GM12801 (cell line): ENCODE measurements at regions not wholly inside any gene's neighbourhood (a gene's known extent, or its start where the extent isn't known, plus 50 kb on each side); places are given as distances from the start of the nearest gene placed in this dataset.

Source experiments
- TF ChIP-seq, protein P1 (sequence below): IDR thresholded peaks from one replicate; pipeline ENCODE4 v1.5.1; 2011; ENCODE audit warnings: control low read depth; ENCODE audit not compliant: insufficient read length; ENCODE audit errors: extremely low read depth

DNA sequence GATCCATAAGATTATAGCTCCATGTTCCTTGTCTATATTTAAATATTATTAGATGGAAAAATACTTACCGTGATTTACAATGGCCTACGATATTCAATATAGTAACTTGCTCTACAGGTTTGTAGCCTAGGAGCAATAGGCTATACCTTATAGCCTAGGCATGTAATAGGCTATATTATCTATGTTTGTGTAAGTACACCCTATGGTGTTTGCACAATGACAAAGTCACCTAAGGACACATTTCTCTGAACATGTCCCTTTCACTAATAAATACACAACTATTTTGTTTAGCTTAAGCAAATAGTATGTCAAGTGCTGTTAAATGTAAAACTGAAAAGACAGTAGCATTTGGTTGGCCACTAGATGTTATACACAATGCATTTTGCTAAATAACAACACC, 248.9 kb upstream of the ADGRL4 start:
- TF ChIP-seq, protein P1, sequence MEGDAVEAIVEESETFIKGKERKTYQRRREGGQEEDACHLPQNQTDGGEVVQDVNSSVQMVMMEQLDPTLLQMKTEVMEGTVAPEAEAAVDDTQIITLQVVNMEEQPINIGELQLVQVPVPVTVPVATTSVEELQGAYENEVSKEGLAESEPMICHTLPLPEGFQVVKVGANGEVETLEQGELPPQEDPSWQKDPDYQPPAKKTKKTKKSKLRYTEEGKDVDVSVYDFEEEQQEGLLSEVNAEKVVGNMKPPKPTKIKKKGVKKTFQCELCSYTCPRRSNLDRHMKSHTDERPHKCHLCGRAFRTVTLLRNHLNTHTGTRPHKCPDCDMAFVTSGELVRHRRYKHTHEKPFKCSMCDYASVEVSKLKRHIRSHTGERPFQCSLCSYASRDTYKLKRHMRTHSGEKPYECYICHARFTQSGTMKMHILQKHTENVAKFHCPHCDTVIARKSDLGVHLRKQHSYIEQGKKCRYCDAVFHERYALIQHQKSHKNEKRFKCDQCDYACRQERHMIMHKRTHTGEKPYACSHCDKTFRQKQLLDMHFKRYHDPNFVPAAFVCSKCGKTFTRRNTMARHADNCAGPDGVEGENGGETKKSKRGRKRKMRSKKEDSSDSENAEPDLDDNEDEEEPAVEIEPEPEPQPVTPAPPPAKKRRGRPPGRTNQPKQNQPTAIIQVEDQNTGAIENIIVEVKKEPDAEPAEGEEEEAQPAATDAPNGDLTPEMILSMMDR = no peak

DNA sequence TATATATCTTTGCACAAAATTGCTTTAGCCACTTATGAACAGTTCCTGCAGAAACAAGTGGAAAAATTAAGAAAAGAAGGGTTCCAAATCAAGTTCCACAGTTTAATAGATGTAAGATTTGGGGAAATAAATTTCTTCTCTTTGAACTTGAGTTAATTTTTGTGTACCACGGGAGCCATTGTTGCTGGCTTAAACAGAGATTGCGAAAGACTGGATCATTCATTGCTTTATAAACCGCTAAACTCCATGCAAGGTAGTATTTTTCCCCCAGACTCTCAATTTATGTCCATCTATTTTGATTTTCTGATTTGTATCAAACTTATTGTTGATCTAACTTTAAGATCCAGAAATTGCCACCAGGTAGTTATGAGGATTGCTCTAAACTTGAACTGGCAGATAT, 246.1 kb upstream of the ADGRL4 start:
- TF ChIP-seq, protein P1 = no peak

DNA sequence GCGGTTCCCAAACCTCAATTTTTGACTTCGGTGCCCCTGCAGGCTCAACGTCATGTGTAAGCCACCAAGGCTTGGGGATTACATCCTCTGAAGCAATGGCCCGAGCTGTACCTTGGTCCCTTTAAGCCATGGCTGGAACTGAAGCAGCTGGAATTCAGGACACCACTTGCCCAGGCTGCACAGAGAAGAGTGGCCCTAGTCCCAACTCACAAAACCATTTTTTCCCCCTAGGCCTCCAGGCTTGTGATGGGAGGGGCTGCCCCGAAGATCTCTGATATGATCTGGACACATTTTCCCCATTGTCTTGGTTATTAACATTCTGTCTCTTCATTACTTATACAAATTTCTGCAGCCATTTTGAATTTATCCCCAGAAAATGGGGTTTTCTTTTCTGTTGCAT, 233.3 kb upstream of the ADGRL4 start:
- TF ChIP-seq, protein P1 = no peak

DNA sequence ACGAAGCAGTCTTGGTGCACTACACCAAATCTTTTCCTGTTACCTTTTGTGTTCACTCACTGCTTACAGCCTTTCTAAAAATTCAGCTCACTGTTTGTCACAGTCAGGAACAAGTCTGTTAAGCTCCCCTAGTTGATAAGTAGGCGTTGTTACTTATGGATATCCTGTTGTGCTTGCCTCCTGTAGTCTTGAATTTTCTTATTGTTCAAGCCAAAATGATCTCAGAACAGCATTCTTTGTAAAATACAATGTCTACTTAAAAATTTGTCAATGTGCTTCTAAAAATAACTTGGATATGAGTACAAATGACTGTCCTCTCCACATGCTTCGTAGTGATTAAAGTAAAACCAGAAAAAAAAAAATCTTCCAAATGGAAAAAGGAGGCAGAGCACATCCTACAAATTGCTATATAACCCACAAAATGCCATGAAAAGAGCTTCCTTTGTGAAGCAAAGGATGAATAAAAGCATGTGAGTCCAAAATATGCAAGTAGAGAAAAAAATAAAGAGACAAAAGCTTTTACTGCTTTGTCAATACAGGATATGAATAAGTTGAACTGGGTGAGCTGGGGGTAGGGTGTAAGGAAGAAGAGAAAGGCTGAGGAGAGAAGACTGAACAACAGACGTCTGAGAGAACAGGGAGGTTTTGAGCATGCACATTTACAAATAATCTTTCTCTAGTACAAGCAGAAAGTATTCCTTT, 228.9 kb upstream of the ADGRL4 start:
- TF ChIP-seq, protein P1 = no peak

DNA sequence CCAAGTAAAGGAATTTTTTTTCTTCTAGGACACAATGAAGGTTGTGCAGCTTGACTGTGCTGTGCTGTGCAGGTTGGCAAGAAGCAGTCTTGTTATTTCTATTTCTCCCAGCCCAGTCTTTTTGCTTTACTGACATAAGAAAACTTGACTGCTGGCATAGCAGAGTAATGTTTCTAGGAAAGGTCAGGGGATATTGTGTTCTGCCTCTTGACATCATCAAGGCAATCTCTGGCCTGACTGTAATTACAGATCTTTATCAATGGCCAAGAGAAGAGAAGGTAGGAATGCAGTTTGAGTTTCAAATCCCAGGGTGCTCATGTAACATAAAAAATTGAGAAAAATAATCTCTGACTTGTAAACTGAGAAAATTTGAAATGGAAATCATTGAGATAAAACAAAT, 226.3 kb upstream of the ADGRL4 start:
- TF ChIP-seq, protein P1 = no peak

DNA sequence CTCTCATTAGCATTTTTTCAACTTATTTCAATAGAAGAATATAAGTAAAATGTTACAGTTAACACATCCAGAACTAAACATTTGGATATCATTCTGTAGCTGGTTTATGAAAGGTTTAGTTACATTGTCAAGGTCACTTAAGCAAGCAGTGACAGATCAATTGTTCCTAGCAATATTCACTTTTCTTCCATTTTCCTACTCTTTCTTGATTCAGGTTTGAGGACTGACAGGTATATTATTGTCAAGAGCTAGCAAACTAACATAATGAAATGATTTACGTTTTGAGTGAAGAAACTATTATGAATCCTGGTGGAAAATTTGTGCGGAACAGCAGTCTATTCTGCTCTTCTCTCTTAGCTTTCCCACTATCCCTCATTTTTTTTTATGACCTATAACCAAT, 220.4 kb upstream of the ADGRL4 start:
- TF ChIP-seq, protein P1 = no peak

DNA sequence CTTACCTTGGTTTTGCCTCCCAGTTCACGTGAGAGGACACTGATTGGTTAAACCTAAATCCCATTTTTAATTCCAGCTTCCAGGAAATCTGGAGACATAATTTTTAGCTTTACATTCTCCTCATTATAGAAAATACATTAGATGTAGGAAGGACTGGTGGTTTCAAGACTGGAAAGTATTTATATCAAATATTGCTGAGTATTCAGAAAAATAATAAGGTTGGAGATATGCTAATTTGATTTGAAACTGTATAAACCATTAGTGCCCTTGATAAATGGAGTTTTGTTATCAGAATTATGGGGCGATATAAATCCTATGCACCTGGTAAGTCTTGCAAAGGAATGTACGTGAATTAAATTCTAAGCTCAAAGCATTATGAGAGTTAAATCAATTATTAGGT, 218.0 kb upstream of the ADGRL4 start:
- TF ChIP-seq, protein P1 = no peak
